ENCODE measurements at regions not wholly inside any gene's neighbourhood (a gene's known extent, or its start where the extent isn't known, plus 50 kb on each side); places are given as distances from the start of the nearest gene placed in this dataset.

DNA sequence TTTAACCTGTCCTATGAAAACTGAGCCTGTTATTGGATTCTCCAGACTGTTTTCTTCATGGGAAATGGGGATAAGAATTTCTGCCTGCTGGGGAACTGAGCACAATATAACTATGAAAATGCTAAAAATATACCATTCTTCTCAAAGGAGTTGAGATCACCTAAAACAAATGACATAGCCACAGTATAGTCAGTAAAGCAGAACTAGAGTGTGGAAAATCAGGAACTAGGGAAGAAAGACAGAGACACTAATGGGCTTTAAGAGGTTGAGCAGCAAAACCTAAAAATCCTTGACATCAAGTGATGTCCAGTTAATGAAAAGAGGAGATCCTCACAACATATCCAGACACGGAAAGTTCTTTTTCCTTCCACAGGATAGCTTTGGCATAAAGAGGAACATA, 215.7 kb upstream of the CST7 start:
- no peak for ATAC-seq (ENCODE audit: low read depth)
- H3K4me1 Mint-ChIP-seq, result no peaks in the 10 kb centered on the region

GRCh38 chr20:24734139-24734538, 214.9 kb upstream of the CST7 start:
- Mint-ChIP-seq H3K9me3 (no peaks in the 10 kb centered on the region), H3K36me3 (no peaks in the 10 kb centered on the region), H3K4me3 (no peak overlapping the region), H3K4me1 (peaks cover 3% of the 10 kb centered on the region), H3K27ac (no peak overlapping the region), H3K27me3 (no peaks in the 10 kb centered on the region)
- POLR2A ChIA-PET, result no interaction called here
- no peak for DNase-seq
- ATAC-seq (ENCODE audit: low read depth), result no peak

More for the DNA sequence above, 215.7 kb upstream of the CST7 start:
- no peak overlapping the region for H3K27ac Mint-ChIP-seq
- no peak for DNase-seq
- no peaks in the 10 kb centered on the region for H3K36me3 Mint-ChIP-seq
- no peaks in the 10 kb centered on the region for H3K9me3 Mint-ChIP-seq
- POLR2A ChIA-PET, result no interaction called here
- H3K27me3 Mint-ChIP-seq, result no peaks in the 10 kb centered on the region
- no peak overlapping the region for H3K4me3 Mint-ChIP-seq

DNA sequence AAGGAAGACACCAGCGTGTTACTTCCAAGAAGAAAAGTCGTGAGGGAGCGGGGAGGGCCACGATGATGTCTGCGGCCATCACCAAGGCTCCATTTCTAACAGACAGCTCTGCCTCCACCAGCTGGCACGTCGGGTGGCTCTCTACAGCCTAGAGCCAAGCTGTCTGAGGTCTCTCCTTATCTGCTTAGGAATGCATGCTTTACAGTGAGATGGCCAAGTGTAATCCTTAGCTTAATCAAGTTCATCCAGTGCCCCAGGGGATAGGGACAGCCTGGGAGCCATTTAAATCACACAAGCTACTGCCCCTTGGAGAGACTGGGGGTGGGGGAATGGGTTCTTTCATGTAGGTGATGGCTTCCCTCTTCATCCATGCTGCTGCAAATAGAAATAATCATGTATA, 213.8 kb upstream of the CST7 start:
- H3K36me3 Mint-ChIP-seq, result no peaks in the 10 kb centered on the region
- no peak for ATAC-seq (ENCODE audit: low read depth)
- DNase-seq, result no peak
- H3K9me3 Mint-ChIP-seq, result no peaks in the 10 kb centered on the region
- H3K4me1 Mint-ChIP-seq, result peaks cover 13% of the 10 kb centered on the region
- no peaks in the 10 kb centered on the region for H3K27me3 Mint-ChIP-seq
- H3K27ac Mint-ChIP-seq, result no peak overlapping the region
- POLR2A ChIA-PET, result no interaction called here
- H3K4me3 Mint-ChIP-seq, result no peak overlapping the region

- Mint-ChIP-seq H3K27ac (no peak overlapping the region), H3K9me3 (no peaks in the 10 kb centered on the region), H3K36me3 (no peaks in the 10 kb centered on the region), H3K4me3 (no peak overlapping the region), H3K4me1 (peaks cover 18% of the 10 kb centered on the region), H3K27me3 (no peaks in the 10 kb centered on the region)
- ATAC-seq (ENCODE audit: low read depth) (no peak), DNase-seq (no peak)
- POLR2A ChIA-PET, result no interaction called here
Observed at GRCh38 chr20:24736131-24736843, 212.8 kb upstream of the CST7 start.

- Mint-ChIP-seq H3K36me3 (no peaks in the 10 kb centered on the region), H3K27ac (no peak overlapping the region), H3K4me1 (peaks cover 18% of the 10 kb centered on the region), H3K27me3 (no peaks in the 10 kb centered on the region), H3K9me3 (no peaks in the 10 kb centered on the region), H3K4me3 (no peak overlapping the region)
- DNase-seq (no peak), ATAC-seq (ENCODE audit: low read depth) (no peak)
- POLR2A ChIA-PET, result no interaction called here
Observed at GRCh38 chr20:24736844-24737211, 212.2 kb upstream of the CST7 start.

- peaks cover 18% of the 10 kb centered on the region for H3K4me1 Mint-ChIP-seq
- no peak overlapping the region for H3K27ac Mint-ChIP-seq
- POLR2A ChIA-PET, result no interaction called here
- no peak for ATAC-seq (ENCODE audit: low read depth)
- no peaks in the 10 kb centered on the region for H3K27me3 Mint-ChIP-seq
- H3K4me3 Mint-ChIP-seq, result no peak overlapping the region
- DNase-seq, result no peak
- H3K36me3 Mint-ChIP-seq, result no peaks in the 10 kb centered on the region
- no peaks in the 10 kb centered on the region for H3K9me3 Mint-ChIP-seq
Observed at GRCh38 chr20:24737212-24737850, 211.7 kb upstream of the CST7 start.

GRCh38 chr20:24738058-24738775, 210.9 kb upstream of the CST7 start:
- peak overlapping the region; percentile 91 for H3K27ac Mint-ChIP-seq
- no peak for ATAC-seq (ENCODE audit: low read depth)
- POLR2A ChIA-PET, result no interaction called here

DNA sequence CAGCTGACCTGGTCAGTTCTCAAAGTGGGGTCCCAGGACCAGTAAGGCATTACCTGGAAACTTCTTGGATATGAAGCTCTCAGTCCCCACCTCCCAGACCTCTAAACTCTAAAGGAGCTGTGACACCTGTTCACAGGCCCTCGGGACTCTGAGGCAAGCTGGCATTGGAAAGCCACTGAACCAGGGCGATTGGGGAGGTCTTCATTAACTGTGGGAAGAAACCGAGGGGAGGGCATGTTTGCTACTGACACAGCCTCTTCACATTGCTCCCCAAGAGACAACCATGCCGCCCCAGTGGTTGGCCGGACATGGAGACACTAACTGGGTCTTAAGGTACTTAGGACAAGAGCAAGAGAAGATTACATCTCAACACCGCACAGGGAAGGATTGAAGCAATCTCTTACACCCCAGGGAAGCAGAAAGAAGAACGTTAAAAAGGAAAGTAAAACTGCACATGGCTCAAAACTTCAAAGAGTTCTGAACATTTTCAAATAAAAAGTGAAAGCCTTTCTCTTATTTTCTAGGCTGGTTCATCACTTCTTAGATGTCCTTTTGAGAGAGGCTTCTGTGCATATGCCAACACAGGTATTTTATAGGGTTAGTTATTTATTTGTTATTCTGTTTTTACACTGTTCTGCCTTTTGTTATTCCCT, 210.0 kb upstream of the CST7 start:
- no peaks in the 10 kb centered on the region for H3K9me3 Mint-ChIP-seq
- ATAC-seq (ENCODE audit: low read depth) (peak; percentile 75), DNase-seq (no peak)
- H3K4me3 Mint-ChIP-seq, result peak overlapping the region; percentile 83
- H3K27ac Mint-ChIP-seq, result peak overlapping the region; percentile 91
- peaks cover 18% of the 10 kb centered on the region for H3K4me1 Mint-ChIP-seq
- POLR2A ChIA-PET, result no interaction called here
- peaks cover 1% of the 10 kb centered on the region for H3K36me3 Mint-ChIP-seq
- H3K27me3 Mint-ChIP-seq, result no peaks in the 10 kb centered on the region

More at GRCh38 chr20:24738058-24738775, 210.9 kb upstream of the CST7 start:
- H3K36me3 Mint-ChIP-seq, result peaks cover 1% of the 10 kb centered on the region
- no peaks in the 10 kb centered on the region for H3K9me3 Mint-ChIP-seq
- peaks cover 18% of the 10 kb centered on the region for H3K4me1 Mint-ChIP-seq
- no peak overlapping the region for H3K4me3 Mint-ChIP-seq
- H3K27me3 Mint-ChIP-seq, result no peaks in the 10 kb centered on the region
- DNase-seq, result no peak

- Mint-ChIP-seq H3K4me1 (peaks cover 18% of the 10 kb centered on the region), H3K4me3 (peak overlapping the region; percentile 83), H3K27ac (peak overlapping the region; percentile 91), H3K9me3 (no peaks in the 10 kb centered on the region), H3K27me3 (no peaks in the 10 kb centered on the region), H3K36me3 (peaks cover 1% of the 10 kb centered on the region)
- no peak for ATAC-seq (ENCODE audit: low read depth)
- DNase-seq, result no peak
- POLR2A ChIA-PET, result no interaction called here
Observed at GRCh38 chr20:24739746-24740145, 209.3 kb upstream of the CST7 start.

DNA sequence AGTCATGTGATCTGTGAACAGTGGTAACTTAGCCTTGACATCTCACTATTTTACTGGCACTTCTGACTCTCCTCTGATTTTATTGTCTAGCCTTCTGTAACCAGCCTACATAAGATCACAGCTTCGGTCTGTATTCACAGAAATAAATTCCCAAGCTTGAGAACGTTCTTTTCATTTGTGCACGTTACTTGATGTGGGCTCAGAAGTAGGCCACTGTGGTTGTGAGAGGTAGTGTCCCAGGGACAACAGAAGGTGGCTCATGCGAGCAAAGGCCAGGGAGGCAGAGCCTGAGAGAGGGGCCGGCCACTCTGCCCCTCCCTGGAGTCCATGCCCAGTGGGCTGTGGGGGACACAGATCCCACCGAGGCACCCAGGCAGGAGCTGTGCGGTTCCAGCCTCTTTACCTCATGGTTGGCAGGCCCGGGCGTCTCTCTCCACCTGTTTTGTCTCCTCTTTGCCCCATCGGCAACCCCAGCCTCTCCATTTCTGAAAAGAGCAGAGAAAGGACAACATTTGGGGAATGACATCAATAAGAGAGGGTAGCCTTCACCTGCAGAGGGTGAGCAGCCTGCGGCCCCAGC, 207.5 kb upstream of the CST7 start:
- H3K27ac Mint-ChIP-seq, result no peak overlapping the region

GRCh38 chr20:24742436-24742835, 206.6 kb upstream of the CST7 start:
- Mint-ChIP-seq H3K9me3 (no peaks in the 10 kb centered on the region), H3K36me3 (peaks cover 1% of the 10 kb centered on the region), H3K27me3 (no peaks in the 10 kb centered on the region), H3K27ac (no peak overlapping the region), H3K4me1 (peaks cover 24% of the 10 kb centered on the region), H3K4me3 (no peak overlapping the region)
- ATAC-seq (ENCODE audit: low read depth) (no peak), DNase-seq (no peak)
- POLR2A ChIA-PET, result no interaction called here

More for the DNA sequence above, 207.5 kb upstream of the CST7 start:
- Mint-ChIP-seq H3K4me3 (no peak overlapping the region), H3K9me3 (no peaks in the 10 kb centered on the region), H3K4me1 (peaks cover 18% of the 10 kb centered on the region), H3K36me3 (peaks cover 1% of the 10 kb centered on the region), H3K27me3 (no peaks in the 10 kb centered on the region)
- POLR2A ChIA-PET, result no interaction called here
- no peak for DNase-seq
- no peak for ATAC-seq (ENCODE audit: low read depth)

- Mint-ChIP-seq H3K27me3 (no peaks in the 10 kb centered on the region), H3K4me1 (peaks cover 29% of the 10 kb centered on the region), H3K36me3 (peaks cover 1% of the 10 kb centered on the region), H3K27ac (no peak overlapping the region), H3K4me3 (no peak overlapping the region), H3K9me3 (no peaks in the 10 kb centered on the region)
- DNase-seq, result no peak
- POLR2A ChIA-PET, result no interaction called here
- no peak for ATAC-seq (ENCODE audit: low read depth)
Observed at GRCh38 chr20:24742989-24743388, 206.1 kb upstream of the CST7 start.

DNA sequence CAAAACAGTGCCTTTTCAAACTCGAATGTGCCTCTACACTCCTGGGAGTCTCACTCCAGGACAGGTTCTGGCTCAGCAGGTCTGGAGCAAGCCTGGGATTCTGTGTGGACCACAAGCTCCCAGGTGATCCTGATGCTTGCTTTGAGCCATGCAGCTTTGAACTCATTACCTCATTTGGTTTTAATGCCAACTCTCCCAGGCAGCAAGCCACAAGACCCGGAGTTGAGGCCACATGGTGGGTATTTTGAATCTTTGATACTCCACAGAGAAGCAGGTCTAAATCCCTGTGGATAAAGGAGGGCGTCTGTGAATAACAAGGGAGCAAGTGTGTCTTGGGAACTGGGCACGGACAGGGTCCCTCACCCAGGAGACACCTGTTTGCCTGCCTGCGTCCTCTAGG, 205.4 kb upstream of the CST7 start:
- Mint-ChIP-seq H3K36me3 (peaks cover 1% of the 10 kb centered on the region), H3K27ac (no peak overlapping the region), H3K4me3 (no peak overlapping the region), H3K9me3 (no peaks in the 10 kb centered on the region), H3K4me1 (peaks cover 29% of the 10 kb centered on the region), H3K27me3 (no peaks in the 10 kb centered on the region)
- ATAC-seq (ENCODE audit: low read depth) (no peak), DNase-seq (no peak)
- POLR2A ChIA-PET, result no interaction called here
